ENCODE measurements at regions not wholly inside any gene's neighbourhood (a gene's known extent, or its start where the extent isn't known, plus 50 kb on each side); places are given as distances from the start of the nearest gene placed in this dataset.

DNA sequence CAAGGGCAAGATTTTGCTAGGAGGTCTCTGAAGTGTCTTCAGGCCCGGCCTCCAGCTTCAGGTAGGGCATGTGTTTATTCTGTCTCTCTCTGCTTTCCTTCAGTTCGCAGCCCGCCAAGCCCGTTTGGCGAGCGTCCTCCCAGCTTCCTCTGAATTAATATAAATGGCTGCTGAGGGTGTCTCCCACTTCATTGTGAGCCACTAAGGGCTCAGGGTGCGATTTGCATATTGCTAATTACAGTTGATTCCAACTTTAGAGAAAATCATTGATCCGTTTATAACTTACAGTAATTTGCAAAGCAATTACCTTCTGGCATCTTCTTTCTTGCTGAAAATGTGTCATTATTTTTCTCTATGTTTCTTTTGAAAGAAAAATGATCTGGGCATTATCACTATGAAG, 128.3 kb upstream of the SORCS3 start:
- CTCF ChIA-PET = interaction anchor here (1.1 kb wide), 1 partner anchor 23 kb away, joined by 3 read pairs; no protein-coding TSS in a partner anchor
- POLR2A ChIA-PET = no interaction called here
- no peak overlapping the region for H3K4me3 ChIP-seq (ENCODE audit: low read depth in 2 of 2, low read length in 1 of 2)

GRCh38 chr10:104515678-104516199, 125.4 kb upstream of the SORCS3 start:
- WGBS (ENCODE audit: low lambda C conversion rate) = 42% methylated on average over 1 of the region's 2 CpGs
- H3K4me3 ChIP-seq (ENCODE audit: low read depth in 2 of 2, low read length in 1 of 2) = no peak overlapping the region
- H3K9ac ChIP-seq = no peak overlapping the region
- no peak overlapping the region for H3K4me2 ChIP-seq
- H3K27me3 ChIP-seq (ENCODE audit: insufficient read depth) = no peaks in the 10 kb centered on the region
- CTCF ChIA-PET = interaction anchor here (0.8 to 1.8 kb wide), 2 partner anchors 13 to 107 kb away, joined by 4 to 5 read pairs; no protein-coding TSS in a partner anchor
- no peaks in the 10 kb centered on the region for H3K9me3 ChIP-seq
- H2AFZ ChIP-seq (ENCODE audit: low read depth) = no peak overlapping the region
- no peaks in the 10 kb centered on the region for H4K20me1 ChIP-seq (ENCODE audit: insufficient read depth)
- DNase-seq = no peak
- POLR2A ChIA-PET = interaction anchor here (1.3 kb wide), 1 partner anchor 13 kb away, joined by 3 read pairs; no protein-coding TSS in a partner anchor
- TF ChIP-seq MXI1 (IDR thresholded peaks at IDR 0.05; ENCODE audit: low read depth, low read length) (no peak), CTCF (IDR thresholded peaks at IDR 0.05) (no peak), TEAD4 (IDR thresholded peaks at IDR 0.05; ENCODE audit: borderline replicate concordance, insufficient read depth) (no peak)
- no peaks in the 10 kb centered on the region for H3F3A ChIP-seq (replicated peaks; ENCODE audit: insufficient read depth)
- H3K79me2 ChIP-seq (ENCODE audit: insufficient read depth) = no peaks in the 10 kb centered on the region
- no peak overlapping the region for H3K27ac ChIP-seq (ENCODE audit: low read depth in 2 of 2, low read length in 1 of 2)
- H3K4me1 ChIP-seq (ENCODE audit: control insufficient read depth in 1 of 2, insufficient read depth in 2 of 2, low read depth in 1 of 2, low read length in 1 of 2) = peaks cover 0 to 2% of the 10 kb centered on the region in 2 experiments; a peak in 1 of 4 replicates
- H3K9me2 ChIP-seq = no peaks in the 10 kb centered on the region
- no peaks in the 10 kb centered on the region for H3K36me3 ChIP-seq (replicated peaks in 1 of 2; ENCODE audit: control insufficient read depth in 1 of 2, insufficient read depth in 2 of 2, low read length in 1 of 2)

More for the DNA sequence above, 128.3 kb upstream of the SORCS3 start:
- H3K79me2 ChIP-seq (ENCODE audit: insufficient read depth) = no peaks in the 10 kb centered on the region
- DNase-seq = no peak
- H3K4me2 ChIP-seq = no peak overlapping the region
- TF ChIP-seq RXRA (IDR thresholded peaks at IDR 0.05; ENCODE audit: borderline replicate concordance, low read depth) = no peak
- no peak for TF ChIP-seq MAX (IDR thresholded peaks at IDR 0.05; ENCODE audit: low read depth)
- no peak for TF ChIP-seq FOXM1 (IDR thresholded peaks at IDR 0.05; ENCODE audit: low read depth)
- TF ChIP-seq, protein P1, sequence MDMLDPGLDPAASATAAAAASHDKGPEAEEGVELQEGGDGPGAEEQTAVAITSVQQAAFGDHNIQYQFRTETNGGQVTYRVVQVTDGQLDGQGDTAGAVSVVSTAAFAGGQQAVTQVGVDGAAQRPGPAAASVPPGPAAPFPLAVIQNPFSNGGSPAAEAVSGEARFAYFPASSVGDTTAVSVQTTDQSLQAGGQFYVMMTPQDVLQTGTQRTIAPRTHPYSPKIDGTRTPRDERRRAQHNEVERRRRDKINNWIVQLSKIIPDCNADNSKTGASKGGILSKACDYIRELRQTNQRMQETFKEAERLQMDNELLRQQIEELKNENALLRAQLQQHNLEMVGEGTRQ (IDR thresholded peaks at IDR 0.05; ENCODE audit: borderline replicate concordance, low read depth, low read length) = no peak
- no peak for TF ChIP-seq SMC3 (IDR thresholded peaks at IDR 0.05; ENCODE audit: low read depth, low read length)
- TF ChIP-seq, protein P2, sequence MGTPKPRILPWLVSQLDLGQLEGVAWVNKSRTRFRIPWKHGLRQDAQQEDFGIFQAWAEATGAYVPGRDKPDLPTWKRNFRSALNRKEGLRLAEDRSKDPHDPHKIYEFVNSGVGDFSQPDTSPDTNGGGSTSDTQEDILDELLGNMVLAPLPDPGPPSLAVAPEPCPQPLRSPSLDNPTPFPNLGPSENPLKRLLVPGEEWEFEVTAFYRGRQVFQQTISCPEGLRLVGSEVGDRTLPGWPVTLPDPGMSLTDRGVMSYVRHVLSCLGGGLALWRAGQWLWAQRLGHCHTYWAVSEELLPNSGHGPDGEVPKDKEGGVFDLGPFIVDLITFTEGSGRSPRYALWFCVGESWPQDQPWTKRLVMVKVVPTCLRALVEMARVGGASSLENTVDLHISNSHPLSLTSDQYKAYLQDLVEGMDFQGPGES (IDR thresholded peaks at IDR 0.05; ENCODE audit: low read depth, low read length) = no peak
- no peak for TF ChIP-seq SIN3A (IDR thresholded peaks at IDR 0.05; ENCODE audit: borderline replicate concordance, low read depth, low read length)
- TF ChIP-seq TAF1 (IDR thresholded peaks at IDR 0.05; ENCODE audit: borderline replicate concordance, low read depth, low read length) = no peak
- TF ChIP-seq GABPA (IDR thresholded peaks at IDR 0.05; ENCODE audit: low read depth) = no peak
- no peak for TF ChIP-seq CHD2 (IDR thresholded peaks at IDR 0.05; ENCODE audit: low read length, partially characterized antibody)
- TF ChIP-seq RCOR1 (IDR thresholded peaks at IDR 0.05; ENCODE audit: low read length) = no peak
- TF ChIP-seq NFIC (IDR thresholded peaks at IDR 0.05; ENCODE audit: borderline replicate concordance) = no peak
- TF ChIP-seq ELF1 (IDR thresholded peaks at IDR 0.05) = no peak
- no peak for TF ChIP-seq MEF2A (IDR thresholded peaks at IDR 0.05; ENCODE audit: borderline replicate concordance, low read depth)
- H3K4me1 ChIP-seq (ENCODE audit: control insufficient read depth in 1 of 2, insufficient read depth in 2 of 2, low read depth in 1 of 2, low read length in 1 of 2) = peaks cover 0 to 4% of the 10 kb centered on the region in 2 experiments; a peak in 1 of 4 replicates
- no peaks in the 10 kb centered on the region for H4K20me1 ChIP-seq (ENCODE audit: insufficient read depth)
- no peaks in the 10 kb centered on the region for H3K9me2 ChIP-seq
- no peak overlapping the region for H3K27ac ChIP-seq (ENCODE audit: low read depth in 2 of 2, low read length in 1 of 2)
- H3F3A ChIP-seq (replicated peaks; ENCODE audit: insufficient read depth) = no peaks in the 10 kb centered on the region
- H3K9ac ChIP-seq = no peak overlapping the region
- 57% methylated on average over 8 of the region's 8 CpGs for WGBS (ENCODE audit: low lambda C conversion rate)
- no peaks in the 10 kb centered on the region for H3K36me3 ChIP-seq (replicated peaks in 1 of 2; ENCODE audit: control insufficient read depth in 1 of 2, insufficient read depth in 2 of 2, low read length in 1 of 2)
- H2AFZ ChIP-seq (ENCODE audit: low read depth) = no peak overlapping the region
- no peaks in the 10 kb centered on the region for H3K27me3 ChIP-seq (ENCODE audit: insufficient read depth)
- H3K9me3 ChIP-seq = no peaks in the 10 kb centered on the region
